ENCODE measurements at regions not wholly inside any gene's neighbourhood (a gene's known extent, or its start where the extent isn't known, plus 50 kb on each side); places are given as distances from the start of the nearest gene placed in this dataset.

DNA sequence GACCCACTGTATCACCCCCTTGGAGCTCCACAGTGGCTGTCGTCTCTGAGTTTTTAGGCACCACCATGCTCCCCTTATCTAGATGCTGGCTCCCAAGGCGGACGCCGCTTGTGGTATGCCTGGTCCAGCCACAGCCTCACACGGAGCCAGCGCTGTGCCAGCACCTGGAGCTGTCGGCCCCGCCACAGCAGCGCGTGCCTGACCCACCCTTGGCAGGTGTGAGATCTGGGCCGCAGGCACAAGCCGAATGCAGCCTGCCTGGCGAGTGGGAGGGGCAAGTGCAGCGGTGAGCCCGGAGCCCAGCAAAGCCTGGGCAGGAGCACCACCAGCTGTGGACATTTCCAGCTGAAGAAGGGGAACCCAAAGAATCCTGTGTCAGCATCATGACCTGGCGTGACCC is 91.9 kb upstream of the BACE2 start:
- no peak for DNase-seq (ENCODE audit: low spot score)

GRCh38 chr21:41079159-41079558 is 88.8 kb upstream of the BACE2 start:
- DNase-seq (ENCODE audit: low spot score), result no peak

- no peak for DNase-seq (ENCODE audit: low spot score)
These were observed 87.4 kb upstream of the BACE2 start for GRCh38 chr21:41080485-41081121.

- no peak for DNase-seq (ENCODE audit: low spot score)
These were observed 81.4 kb upstream of the BACE2 start for GRCh38 chr21:41086569-41086968.

DNA sequence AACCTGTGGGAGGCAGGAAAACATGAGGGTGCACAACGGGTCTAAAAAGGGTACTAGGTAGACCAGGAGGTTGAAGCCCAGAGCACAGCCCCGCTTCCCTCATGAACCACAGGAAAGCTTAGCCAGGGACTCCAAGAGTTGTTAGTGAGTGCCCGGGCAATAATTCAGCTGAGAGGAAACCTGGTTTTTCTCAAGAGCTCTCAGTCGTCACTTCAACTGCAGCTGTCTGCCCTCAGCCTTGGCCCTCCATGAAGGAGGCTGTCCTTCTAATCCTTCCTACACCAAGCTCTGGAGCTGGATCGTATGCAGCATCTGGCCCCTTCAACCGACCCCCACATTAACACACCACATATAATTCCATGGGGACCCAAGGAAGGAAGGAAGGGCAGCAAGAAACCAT is 77.0 kb upstream of the BACE2 start:
- peak; percentile 34 for DNase-seq (ENCODE audit: low spot score)

DNA sequence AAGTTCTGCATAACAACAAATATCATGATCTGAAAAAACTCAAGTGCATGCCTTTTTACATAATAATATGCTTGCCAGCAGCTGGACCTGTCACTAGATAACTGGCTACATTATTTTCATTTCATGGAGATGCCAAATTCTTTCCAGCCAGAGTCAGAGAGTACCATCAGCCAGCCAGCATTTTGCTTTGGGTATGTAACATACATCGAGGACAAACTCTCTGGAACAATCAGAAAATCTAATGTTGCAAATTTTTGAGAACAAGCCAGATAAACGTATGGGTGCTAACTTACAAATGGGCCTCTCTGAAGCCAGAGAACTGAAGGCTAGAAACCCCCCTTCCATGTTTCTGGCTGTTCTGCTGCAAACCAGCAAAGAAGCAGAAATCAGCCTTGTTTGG is 76.3 kb upstream of the BACE2 start:
- DNase-seq (ENCODE audit: low spot score), result no peak

- no peak for DNase-seq (ENCODE audit: low spot score)
These were observed 75.6 kb upstream of the BACE2 start for GRCh38 chr21:41092312-41092711.

DNA sequence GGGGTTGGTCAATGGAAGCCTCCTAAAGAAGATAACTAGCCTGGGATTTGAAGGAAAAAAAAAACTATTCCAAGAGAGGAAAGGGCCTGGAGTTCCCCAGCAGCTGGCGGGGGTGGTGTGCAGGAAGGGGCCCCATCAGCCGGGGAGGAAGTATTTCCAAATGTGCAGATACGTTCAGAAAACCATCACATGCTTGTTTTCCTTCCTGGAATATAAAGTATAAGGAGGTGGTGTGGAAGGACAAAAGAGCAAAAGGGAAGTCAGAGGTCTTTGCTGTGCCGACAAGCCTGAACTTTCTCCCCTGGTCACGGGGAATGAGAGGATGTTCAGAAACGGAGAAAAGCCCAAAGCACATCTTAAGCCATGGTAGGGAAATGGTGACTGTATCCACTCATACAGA is 72.0 kb upstream of the BACE2 start:
- no peak for DNase-seq (ENCODE audit: low spot score)

- no peak for DNase-seq (ENCODE audit: low spot score)
These were observed 69.9 kb upstream of the BACE2 start for GRCh38 chr21:41098076-41098475.

GRCh38 chr21:41098481-41099042 is 69.4 kb upstream of the BACE2 start:
- no peak for DNase-seq (ENCODE audit: low spot score)

GRCh38 chr21:41100826-41101550 is 67.0 kb upstream of the BACE2 start:
- DNase-seq (ENCODE audit: low spot score), result no peak

GRCh38 chr21:41102281-41102680 is 65.7 kb upstream of the BACE2 start:
- DNase-seq (ENCODE audit: low spot score), result no peak

GRCh38 chr21:41107602-41108001 is 60.4 kb upstream of the BACE2 start:
- DNase-seq (ENCODE audit: low spot score), result no peak

- DNase-seq (ENCODE audit: low spot score), result no peak
These were observed 59.0 kb upstream of the BACE2 start for GRCh38 chr21:41108668-41109585.

- no peak for DNase-seq (ENCODE audit: low spot score)
These were observed 57.8 kb upstream of the BACE2 start for GRCh38 chr21:41110161-41110560.

GRCh38 chr21:41110664-41111063 is 57.3 kb upstream of the BACE2 start:
- DNase-seq (ENCODE audit: low spot score), result no peak

DNA sequence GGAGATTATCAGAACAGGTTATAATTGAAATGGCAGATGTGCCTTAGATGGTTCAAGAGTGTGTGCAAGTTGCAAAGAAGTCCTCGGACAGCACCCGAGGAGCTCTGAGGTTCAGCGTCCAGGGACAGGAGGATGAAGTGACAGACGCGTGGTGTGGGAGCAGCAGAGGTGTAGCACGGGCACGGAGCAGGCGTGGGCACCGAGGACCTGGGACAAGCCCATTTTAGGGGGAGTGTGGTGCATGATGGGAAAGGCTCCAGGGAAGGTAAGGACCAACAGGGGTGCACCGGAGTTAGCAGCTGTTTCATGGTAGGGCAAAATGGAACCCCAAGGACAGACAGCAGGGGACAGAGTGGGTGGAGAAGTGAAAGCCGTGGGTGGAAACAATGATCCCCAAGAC is 56.3 kb upstream of the BACE2 start:
- no peak for DNase-seq (ENCODE audit: low spot score)

GRCh38 chr21:41112740-41113692 is 54.9 kb upstream of the BACE2 start:
- peak; percentile 30 for DNase-seq (ENCODE audit: low spot score)

DNA sequence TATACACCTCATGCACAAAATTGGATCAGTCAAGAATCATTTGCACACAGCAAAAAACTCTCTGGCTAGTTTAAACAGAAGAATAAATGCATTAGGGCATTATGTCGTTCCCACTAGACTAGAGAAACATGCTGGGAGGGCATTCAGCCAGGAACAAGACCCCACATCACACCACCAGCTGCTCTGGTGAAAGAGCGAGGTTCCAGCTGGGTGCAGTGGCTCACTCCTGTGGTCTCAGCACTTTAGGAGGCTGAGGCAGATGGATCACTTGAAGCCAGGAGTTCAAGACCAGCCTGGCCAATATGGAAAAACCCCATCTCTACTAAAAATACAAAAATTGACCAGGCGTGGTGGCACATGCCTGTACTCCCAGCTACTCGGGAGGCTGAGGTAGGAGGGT is 52.1 kb upstream of the BACE2 start:
- DNase-seq (ENCODE audit: low spot score), result no peak

Data from mucosa of gallbladder (tissue), 1 donor.